Peyer's patch (tissue), 4 donors: ENCODE measurements at regions not wholly inside any gene's neighbourhood (a gene's known extent, or its start where the extent isn't known, plus 50 kb on each side); places are given as distances from the start of the nearest gene placed in this dataset.

ENCODE experiments used
- POLR2A ChIP-seq, 2 donors: fragments of 450-650 bp; IDR thresholded peaks; one replicate each; pipeline ENCODE4 v1.5.1; 2017; ENCODE audit warnings: antibody characterized with exemption in 2 of 2, mild to moderate bottlenecking in 2 of 2, moderate library complexity in 2 of 2
- TF ChIP-seq, protein P1 (sequence below), 6 experiments: fragments of 450-650 bp in 4 of 6; fragments of 200-600 bp in 2 of 6; sonication (generic) in 1 of 6; IDR thresholded peaks; one replicate each; pipeline ENCODE4 v1.5.1; 2017 to 2019; ENCODE audit warnings: antibody characterized with exemption in 6 of 6, mild to moderate bottlenecking in 3 of 6, moderate library complexity in 1 of 6

DNA sequence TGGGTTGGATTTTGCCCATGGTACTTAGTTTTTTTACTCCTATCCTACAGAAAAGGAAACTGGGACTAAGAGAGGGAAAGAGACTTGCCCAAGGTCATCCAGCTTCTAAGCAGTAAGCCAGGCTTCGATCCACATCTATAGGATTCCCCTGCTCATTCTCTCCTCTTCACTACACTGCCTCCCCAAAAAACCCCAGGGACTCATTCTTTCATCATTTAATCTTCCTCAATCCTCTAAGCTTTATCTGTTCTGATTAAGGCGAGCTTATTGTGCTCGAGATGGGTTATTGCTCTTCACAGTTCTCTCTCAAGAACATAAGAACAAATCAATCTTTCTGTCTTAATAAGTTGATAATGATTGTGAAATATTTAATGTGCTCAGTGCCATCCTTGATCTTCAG, 511.1 kb upstream of the BRINP1 start:
- TF ChIP-seq, protein P1, sequence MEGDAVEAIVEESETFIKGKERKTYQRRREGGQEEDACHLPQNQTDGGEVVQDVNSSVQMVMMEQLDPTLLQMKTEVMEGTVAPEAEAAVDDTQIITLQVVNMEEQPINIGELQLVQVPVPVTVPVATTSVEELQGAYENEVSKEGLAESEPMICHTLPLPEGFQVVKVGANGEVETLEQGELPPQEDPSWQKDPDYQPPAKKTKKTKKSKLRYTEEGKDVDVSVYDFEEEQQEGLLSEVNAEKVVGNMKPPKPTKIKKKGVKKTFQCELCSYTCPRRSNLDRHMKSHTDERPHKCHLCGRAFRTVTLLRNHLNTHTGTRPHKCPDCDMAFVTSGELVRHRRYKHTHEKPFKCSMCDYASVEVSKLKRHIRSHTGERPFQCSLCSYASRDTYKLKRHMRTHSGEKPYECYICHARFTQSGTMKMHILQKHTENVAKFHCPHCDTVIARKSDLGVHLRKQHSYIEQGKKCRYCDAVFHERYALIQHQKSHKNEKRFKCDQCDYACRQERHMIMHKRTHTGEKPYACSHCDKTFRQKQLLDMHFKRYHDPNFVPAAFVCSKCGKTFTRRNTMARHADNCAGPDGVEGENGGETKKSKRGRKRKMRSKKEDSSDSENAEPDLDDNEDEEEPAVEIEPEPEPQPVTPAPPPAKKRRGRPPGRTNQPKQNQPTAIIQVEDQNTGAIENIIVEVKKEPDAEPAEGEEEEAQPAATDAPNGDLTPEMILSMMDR (IDR thresholded peaks at IDR 0.05), result no peak
- no peak for TF ChIP-seq POLR2A (IDR thresholded peaks at IDR 0.05)
